H1 (cell line): ENCODE measurements at regions not wholly inside any gene's neighbourhood (a gene's known extent, or its start where the extent isn't known, plus 50 kb on each side); places are given as distances from the start of the nearest gene placed in this dataset.

ENCODE experiments used
- ATF2 ChIP-seq: IDR thresholded peaks from 2 replicates; pipeline ENCODE4 v1.6.1; 2012; ENCODE audit warnings: low read length, inconsistent platforms
- CBX5 ChIP-seq: fragments of 300-800, 300-1000 bp; sonication (generic); IDR thresholded peaks from 2 replicates; pipeline ENCODE4 v1.7.1; 2016; ENCODE audit warnings: antibody characterized with exemption, low read length, low read depth
- HDAC2 ChIP-seq, 2 experiments: fragments of 300-600 bp in 1 of 2; sonication (generic) in 1 of 2; IDR thresholded peaks; 2 replicates each; pipeline ENCODE4 v1.6.1; 2011 to 2012; ENCODE audit warnings: low read depth in 2 of 2, low read length in 2 of 2, mild to moderate bottlenecking in 2 of 2, moderate library complexity in 2 of 2, borderline replicate concordance in 1 of 2, inconsistent platforms in 1 of 2
- JUND ChIP-seq: IDR thresholded peaks from 2 replicates; pipeline ENCODE4 v1.6.1; 2011; ENCODE audit warnings: mild to moderate bottlenecking, improper control_type of control experiment, low read length
- SP1 ChIP-seq: IDR thresholded peaks from 2 replicates; pipeline ENCODE4 v1.6.1; 2011; ENCODE audit warnings: low read depth, low read length
- USF2 ChIP-seq: IDR thresholded peaks from 2 replicates; pipeline ENCODE4 v1.6.1; 2011; ENCODE audit warnings: low read length, improper control_type of control experiment

GRCh38 chr15:97691799-97692198 is 268.7 kb upstream of the ARRDC4 start (continued):
- TF ChIP-seq ATF2 (no peak), JUND (no peak), HDAC2 (IDR thresholded peaks at IDR 0.05; ENCODE audit: borderline replicate concordance in 1 of 2, low read depth in 2 of 2, low read length in 2 of 2) (no peak), SP1 (no peak), CBX5 (no peak), USF2 (no peak)
- TF ChIP-seq, all 59 proteins: peak for 0
